ENCODE measurements at regions not wholly inside any gene's neighbourhood (a gene's known extent, or its start where the extent isn't known, plus 50 kb on each side); places are given as distances from the start of the nearest gene placed in this dataset.
"Not testable (repeated sequence)": the region's sequence is repeated elsewhere in the genome, so short reads cannot be mapped to it uniquely, and the experiment has no call there.

DNA sequence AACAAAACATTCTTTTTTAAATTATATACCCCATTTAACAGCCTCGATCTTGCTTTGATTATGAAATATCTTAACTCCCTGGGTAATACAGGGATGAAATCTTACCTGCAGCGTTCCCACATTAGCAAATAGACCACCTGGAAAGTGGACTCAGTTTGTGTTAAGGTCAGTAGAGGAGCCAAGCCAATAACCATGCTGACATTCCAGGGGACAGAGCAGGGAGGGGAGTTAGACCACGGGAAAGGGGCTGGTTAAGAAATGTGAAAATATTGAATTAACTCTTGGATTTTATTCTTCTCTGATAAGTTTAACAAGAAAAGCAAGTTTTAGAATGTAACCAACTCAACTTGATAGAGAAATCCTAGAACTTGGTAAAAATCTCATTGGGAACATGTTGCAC is 144.9 kb upstream of the CLEC14A start:
- no peak overlapping the region for H3K4me3 ChIP-seq (ENCODE audit: low read length)

DNA sequence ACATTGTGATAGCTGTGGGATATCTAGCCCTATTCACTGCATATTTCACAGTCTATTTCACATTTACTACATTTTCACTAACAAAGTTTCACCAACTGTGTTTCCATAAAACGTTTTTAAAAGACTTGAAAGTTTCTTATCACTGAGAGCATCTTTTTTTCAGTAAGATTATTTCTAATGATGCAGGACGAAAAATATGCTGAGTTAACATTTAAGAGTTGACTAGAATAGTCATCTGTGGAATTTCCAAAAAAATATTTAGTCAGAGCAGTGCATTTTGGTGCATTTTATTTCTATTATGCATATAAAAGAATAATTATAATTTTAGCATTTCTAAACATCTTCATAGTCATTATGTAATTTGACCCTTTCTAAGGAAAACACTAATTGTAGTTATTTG is 143.8 kb upstream of the CLEC14A start:
- no peak overlapping the region for H3K4me3 ChIP-seq (ENCODE audit: low read length)
- DNase-seq (ENCODE audit: low read depth, low spot score): no peak

More for the DNA sequence above, 144.9 kb upstream of the CLEC14A start:
- no peak for DNase-seq (ENCODE audit: low read depth, low spot score)

DNA sequence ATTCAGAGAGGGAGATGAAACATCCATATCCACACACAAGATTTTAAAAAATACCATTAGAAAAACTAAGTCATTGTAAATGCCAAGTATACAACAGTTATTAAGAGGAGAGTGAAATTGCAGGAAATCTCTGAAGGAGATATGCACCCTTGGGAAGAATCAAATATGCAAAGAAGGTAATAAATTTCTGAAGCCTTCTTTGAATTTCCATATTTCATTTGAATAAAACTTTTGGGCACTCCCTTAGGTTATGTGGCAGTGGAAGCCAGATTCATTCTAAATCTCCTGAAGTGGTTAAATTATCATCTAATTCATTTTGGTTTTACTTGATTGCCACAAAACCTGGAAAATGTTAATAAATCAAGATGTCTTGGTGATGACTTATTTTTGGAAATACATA is 138.9 kb upstream of the CLEC14A start:
- no peak for DNase-seq (ENCODE audit: low read depth, low spot score)

DNA sequence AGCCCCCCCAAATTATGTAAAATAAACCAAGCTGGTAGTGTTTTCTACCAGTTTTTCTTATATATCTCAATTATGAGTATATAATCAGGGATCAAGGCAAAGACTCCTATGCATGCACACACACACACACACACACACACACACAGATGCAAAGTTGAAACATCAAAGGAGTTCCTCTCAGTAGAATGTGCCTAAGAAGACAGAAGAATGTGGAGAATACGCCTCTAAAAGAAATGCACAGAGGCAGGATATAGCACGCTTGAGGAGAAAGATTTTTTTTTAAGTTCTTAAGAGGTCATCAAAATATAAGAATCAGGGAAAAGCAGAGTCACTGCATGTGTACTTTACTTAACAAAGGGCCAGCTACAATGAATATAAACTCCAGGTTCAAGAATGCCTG is 138.2 kb upstream of the CLEC14A start:
- DNase-seq (ENCODE audit: low read depth, low spot score): no peak
- H3K4me3 ChIP-seq (ENCODE audit: low read length): no peak overlapping the region

More for the DNA sequence above, 138.9 kb upstream of the CLEC14A start:
- H3K4me3 ChIP-seq (ENCODE audit: low read length): no peak overlapping the region

DNA sequence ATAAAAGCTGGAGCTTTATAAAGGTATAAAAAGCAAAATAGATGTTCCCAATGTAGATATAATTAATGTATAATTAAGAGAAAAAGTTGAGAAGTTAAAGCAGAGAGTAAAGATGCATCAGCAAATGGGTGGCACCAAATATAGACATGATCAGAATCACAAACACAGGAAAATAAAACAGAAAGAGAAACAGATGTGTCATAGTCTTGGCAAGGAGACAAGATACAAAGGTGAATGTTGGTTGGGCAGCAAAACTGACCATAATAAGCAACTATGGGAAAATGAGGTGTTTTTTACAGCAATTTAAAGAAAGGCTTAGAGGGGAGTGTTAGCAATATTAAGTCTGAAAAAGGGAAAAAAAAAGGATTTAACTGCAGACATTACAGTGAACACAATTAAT is 135.4 kb upstream of the CLEC14A start:
- no peak overlapping the region for H3K4me3 ChIP-seq (ENCODE audit: low read length)
- no peak for DNase-seq (ENCODE audit: low read depth, low spot score)

DNA sequence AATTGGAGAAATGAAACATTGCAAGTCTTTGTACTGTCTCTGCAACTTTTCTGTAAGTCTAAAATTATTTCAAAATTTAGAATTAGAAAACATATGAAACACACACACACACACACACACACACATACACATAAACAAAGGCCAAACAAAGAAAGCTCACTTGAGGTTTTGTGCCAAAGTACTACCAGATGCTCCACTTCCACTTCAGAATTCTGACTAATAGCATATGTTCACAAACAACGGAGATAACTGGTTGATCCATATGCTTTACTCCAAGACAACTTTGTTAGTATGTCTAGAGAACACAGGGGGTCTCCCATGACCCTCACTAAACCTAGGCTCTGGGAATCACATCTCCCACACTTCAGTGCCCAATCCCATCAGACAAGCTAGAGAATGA is 133.8 kb upstream of the CLEC14A start:
- H3K4me3 ChIP-seq (ENCODE audit: low read length): no peak overlapping the region
- no peak for DNase-seq (ENCODE audit: low read depth, low spot score)

DNA sequence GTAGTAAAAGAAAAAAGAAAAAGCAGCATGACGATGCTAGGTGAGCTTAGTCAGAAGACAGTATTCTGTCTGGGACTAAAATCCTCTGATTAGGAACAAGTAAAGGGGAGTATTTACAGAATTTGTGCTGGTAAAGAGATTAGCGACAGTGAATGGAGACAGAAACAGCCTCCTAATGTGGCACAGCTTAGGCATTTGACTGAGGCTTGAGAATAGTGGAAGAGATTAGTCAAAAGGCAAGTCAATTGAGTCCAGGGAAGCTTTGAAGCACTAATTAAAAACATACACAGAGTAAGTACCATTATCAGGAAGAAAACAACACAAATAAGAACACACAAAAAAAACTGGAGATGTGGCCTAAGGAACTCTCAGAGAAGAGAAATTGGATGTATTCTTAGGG is 131.9 kb upstream of the CLEC14A start:
- H3K4me3 ChIP-seq (ENCODE audit: low read length): no peak overlapping the region

DNA sequence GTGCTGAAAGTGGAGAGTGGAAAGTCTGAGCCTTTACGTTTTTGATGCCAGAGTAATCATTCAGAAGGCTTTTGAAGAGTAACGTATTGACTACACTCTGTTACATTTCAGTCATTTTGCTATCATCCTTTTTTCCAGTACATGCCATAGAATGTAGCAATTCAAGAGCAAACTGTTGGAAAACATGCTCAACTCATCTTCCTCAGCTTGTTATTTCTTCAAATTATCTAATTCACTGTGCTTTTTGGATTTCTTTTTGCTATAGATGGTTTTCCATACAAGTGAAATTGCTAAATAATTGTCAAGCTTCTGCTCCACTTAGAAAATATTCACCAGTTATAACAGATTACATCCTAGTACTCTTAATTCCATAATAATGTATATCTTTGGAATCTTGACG is 129.9 kb upstream of the CLEC14A start:
- no peak overlapping the region for H3K4me3 ChIP-seq (ENCODE audit: low read length)

More for the DNA sequence above, 131.9 kb upstream of the CLEC14A start:
- no peak for DNase-seq (ENCODE audit: low read depth, low spot score)

DNA sequence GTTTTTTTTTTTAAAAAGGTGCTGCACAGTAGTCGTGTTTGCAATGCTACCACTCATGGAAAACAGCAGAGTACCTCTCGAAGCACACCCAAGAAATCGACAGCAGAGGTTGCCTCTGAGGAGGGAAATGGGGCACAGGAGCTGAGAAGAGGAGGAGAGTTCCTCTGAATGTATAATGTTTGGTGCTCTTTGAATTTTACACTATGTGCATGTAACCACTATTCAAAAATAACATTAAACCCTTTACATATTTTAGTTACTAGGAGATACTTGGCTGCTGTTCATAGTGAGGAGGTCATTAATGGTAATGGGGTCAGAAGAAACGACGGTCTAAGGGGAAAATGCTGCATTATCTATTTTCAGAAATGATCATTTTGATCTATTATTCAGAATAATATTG is 129.4 kb upstream of the CLEC14A start:
- H3K4me3 ChIP-seq (ENCODE audit: low read length): no peak overlapping the region
- DNase-seq (ENCODE audit: low read depth, low spot score): no peak

More for the DNA sequence above, 129.9 kb upstream of the CLEC14A start:
- DNase-seq (ENCODE audit: low read depth, low spot score): no peak

DNA sequence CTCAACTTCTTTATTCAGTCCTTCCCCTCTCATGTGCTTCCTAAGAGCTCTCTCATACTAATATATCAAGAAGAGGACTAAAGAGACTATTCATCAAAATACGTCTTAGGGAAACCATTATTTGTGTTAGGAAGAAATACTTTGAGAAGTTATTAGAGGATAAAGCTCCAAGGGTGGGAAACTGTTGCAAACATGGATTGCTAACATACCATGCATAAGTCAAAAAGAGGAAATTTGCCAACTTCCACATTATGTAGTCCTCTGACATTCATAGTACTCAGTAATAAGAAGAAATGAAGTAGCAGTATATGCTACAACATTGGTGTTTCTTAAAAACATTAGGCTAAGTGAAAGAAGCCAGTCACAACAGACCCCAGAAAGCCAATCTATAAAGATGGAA is 128.8 kb upstream of the CLEC14A start:
- DNase-seq (ENCODE audit: low read depth, low spot score): no peak
- H3K4me3 ChIP-seq (ENCODE audit: low read length): no peak overlapping the region

DNA sequence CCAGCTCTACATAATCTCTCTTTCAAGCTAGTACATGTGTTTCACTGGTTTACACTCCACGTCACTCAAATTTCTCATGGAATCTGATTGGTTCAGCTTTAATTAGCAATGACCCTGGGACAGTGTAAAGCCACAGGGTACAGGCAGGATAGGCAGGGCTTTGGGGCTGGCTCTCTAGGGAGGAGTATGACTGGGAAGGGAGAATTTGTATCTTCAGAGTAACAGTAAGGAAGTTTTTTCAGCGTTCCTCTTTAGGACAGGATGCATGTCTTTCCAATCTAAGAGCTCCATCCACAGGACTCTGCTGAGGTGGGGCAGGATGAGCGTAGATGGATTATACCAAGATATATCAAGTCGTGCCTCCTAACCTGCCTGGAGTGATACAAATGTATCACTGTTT is 112.0 kb upstream of the CLEC14A start:
- H3K4me3 ChIP-seq (ENCODE audit: low read length): no peak overlapping the region
- no peak for DNase-seq (ENCODE audit: low read depth, low spot score)

DNA sequence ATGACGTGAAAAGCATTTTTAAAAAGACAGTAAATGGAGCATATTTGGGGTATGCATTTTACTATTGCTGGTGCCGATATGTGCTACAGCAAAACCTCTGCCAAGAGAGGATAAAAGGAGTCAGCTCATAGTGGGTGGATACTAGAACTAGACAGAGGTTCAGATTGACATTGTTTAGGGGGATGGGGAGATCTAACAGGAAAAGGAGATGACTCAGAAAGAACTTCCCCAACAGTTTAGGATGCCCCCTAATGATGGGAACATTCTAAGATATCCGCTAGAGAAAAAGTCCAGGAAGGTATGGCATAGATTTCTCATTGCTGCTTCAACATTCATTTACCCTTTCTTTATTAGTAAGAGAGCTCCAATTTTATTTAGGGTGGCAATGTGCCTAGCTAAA is 110.5 kb upstream of the CLEC14A start:
- no peak for DNase-seq (ENCODE audit: low read depth, low spot score)
- H3K4me3 ChIP-seq (ENCODE audit: low read length): no peak overlapping the region

DNA sequence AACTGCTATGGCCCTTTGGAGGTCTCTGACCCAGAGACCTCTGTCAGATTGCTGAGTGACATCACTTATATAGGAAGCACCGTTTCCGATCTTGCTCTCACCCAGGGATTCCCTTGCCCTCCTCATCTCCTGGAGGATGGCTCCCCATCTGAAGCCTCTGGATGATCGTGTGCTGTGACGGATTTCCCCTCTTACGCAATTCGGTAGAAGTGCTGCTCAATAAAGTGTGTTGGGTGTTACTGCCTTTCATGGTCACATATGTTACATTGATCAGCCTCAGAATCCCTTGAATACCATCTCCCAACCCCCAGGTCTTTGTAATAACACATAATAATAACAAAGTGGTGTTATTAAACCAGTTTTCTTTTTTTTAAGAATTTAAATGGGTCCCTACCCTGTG is 107.3 kb upstream of the CLEC14A start:
- no peak for DNase-seq (ENCODE audit: low read depth, low spot score)
- H3K4me3 ChIP-seq (ENCODE audit: low read length): no peak overlapping the region

DNA sequence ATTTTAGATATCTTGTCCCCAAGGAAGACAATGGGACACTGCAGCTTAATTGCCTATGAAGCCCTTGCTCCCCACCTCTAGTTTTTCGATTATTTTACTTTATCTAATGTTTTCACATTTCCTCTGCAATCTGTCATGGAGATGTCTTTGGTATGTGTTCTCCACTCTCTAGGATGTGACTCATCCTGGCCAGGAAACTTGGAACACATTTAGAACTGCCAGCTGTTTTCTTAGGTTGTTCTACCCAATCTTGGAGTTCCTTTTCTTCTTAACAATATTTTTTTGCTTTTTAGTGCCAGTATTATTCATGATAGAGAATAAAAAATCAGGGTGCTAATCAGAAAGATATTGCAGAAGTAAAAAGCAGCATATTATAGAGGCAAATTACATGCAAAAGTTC is 101.7 kb upstream of the CLEC14A start:
- no peak overlapping the region for H3K4me3 ChIP-seq (ENCODE audit: low read length)
- DNase-seq (ENCODE audit: low read depth, low spot score): no peak

DNA sequence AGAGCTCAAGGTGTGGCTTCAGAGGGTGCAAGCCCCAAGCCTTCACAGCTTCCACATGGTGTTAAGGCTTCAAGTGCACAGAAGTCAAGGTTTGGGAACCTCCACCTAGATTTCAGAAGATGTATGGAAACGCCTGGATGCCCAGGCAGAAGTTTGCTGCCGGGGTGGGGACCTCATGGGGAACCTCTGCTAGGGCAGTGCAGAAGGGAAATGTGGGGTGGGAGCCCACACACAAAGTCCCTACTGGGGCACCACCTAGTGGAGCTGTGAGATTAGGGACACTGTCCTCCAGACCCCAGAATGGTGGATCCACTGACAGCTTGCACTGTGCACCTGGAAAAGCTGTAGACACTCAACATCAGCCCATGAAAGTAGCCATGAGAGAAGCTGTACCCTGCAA is 99.6 kb upstream of the CLEC14A start:
- not testable (repeated sequence) for H3K4me3 ChIP-seq (ENCODE audit: low read length); DNase-seq (ENCODE audit: low read depth, low spot score)

DNA sequence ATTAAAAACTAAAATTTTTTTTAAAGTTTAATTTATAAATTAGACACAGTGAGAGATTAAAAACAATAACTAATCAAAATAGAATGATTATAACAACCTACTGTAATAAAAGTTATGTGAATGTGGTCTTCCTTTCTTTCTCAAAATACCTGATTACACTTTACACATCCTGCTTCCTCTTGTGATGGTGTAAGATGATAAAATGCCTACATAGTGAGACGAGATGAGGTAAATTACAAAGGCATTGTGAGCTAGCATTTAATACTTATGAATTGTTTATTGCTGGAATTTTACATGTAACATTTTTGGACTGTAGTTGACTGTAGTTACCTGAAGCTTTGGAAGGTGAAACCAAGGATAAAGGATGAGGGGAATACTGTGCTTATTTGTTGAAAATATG is 94.2 kb upstream of the CLEC14A start:
- DNase-seq (ENCODE audit: low read depth, low spot score): no peak
- no peak overlapping the region for H3K4me3 ChIP-seq (ENCODE audit: low read length)

DNA sequence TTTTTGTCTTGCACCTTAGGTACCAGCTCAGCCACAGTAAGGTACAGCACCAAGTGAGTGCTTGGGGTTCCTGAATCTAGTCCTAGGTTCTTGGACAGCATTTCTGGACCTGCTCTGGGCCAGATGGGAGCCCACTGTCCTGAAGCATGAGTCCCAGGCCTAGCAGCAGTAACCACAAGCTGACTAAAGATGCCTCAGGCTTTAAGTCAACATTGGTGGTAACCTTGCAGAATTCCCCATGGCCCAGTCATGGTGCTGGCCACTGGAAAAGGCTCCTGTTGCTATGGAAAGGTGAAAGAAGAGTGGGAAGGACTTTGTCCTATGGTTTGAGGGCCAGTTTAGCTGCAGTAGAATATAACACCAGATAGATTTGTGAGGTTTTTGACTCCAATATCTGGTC is 86.9 kb upstream of the CLEC14A start:
- no peak for DNase-seq (ENCODE audit: low read depth, low spot score)
- H3K4me3 ChIP-seq (ENCODE audit: low read length): no peak overlapping the region

DNA sequence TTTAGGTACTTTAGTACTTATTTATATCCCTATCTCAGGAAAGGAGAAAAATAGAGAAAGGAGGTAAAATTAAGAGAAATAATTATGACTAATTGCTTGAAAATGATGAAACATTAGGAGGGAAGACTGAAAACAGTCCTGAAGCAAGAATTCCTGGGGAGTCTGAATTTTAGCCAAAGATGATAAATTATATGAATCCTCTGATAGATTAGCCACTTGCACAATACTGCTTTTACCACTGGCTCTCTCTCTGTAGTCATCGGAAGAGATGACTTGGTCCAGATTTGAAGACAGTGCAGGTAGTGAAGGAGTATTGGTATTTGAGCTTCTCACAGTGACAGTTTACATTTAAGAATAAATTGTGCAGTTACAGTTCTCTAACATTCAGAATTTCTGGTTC is 83.8 kb upstream of the CLEC14A start:
- H3K4me3 ChIP-seq (ENCODE audit: low read length): no peak overlapping the region
- DNase-seq (ENCODE audit: low read depth, low spot score): no peak

DNA sequence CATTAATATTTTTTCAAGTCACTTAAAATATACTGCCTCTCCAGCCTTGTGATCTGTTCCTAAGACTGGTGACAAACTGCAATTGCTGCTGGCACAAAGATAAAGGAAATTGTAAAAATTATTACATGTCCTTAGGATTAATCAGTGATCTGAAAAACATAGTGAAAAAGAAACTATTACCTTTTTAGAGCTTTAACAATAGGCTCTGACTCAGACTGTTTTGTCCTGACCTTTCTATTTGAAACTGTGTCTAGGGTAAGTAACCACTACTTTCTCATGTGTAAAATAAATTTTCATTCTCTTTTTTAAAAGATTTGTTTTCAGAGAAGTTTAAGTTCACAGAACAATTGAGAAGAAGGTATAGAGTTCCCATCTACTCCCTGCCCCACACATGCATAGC is 80.4 kb upstream of the CLEC14A start:
- no peak for DNase-seq (ENCODE audit: low read depth, low spot score)
- H3K4me3 ChIP-seq (ENCODE audit: low read length): no peak overlapping the region

DNA sequence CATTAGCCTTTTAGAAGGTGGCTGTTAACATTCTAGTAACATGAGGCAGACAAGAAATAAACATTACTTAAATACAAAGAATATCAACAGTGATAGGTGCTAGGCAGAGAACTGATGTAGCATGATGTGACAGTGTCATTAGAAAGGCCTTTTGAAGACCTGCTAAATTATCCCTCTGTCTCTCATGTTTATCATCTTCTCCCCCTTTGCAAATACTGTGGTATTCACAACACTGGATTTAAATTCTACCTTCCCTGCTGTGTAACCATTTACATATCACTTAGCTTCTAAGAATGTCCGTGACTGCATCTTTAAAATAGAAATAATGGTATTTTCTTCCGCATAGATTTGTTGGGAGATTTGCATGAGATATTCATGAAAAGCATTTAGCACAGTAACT is 74.4 kb upstream of the CLEC14A start:
- no peak for DNase-seq (ENCODE audit: low read depth, low spot score)
- no peak overlapping the region for H3K4me3 ChIP-seq (ENCODE audit: low read length)

DNA sequence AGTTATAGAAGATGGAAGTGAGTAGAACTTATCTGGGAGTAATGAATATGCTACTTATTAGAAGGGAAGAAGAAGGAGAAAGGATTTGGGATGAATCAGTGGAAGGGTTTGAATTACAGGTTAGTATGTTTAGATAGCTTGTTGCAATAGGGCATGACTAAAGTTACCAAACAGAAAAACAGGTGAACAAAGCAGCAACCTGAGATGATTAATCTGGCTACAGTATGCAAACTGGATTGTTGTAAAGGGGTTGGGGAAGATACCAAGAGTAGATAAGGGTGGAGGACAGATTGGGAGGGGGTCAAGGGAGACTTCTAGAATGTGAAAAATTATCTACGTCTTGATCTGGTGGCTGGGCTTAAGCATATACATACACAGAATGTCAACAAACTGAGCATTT is 73.4 kb upstream of the CLEC14A start:
- no peak for DNase-seq (ENCODE audit: low read depth, low spot score)
- no peak overlapping the region for H3K4me3 ChIP-seq (ENCODE audit: low read length)

DNA sequence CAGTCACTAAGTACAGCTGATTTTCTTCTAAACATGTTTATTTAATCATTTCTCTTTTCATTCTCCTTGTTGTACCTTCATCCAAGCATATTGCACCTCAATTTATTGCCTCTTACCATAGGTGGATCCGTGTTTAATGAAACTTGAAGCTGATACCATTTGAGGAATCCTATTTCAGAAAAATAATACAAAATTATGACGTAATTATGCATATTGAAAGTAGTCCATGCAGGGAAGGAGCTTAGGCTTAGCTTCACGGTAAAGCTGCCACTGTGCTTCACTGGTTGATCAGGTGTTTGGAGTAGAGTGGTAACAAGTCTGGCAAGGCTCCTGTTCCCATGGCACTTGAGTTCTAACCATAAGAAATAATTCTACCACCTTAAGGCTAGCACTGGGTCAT is 61.0 kb upstream of the CLEC14A start:
- no peak for DNase-seq (ENCODE audit: low read depth, low spot score)
- H3K4me3 ChIP-seq (ENCODE audit: low read length): no peak overlapping the region
